ENCODE measurements at regions not wholly inside any gene's neighbourhood (a gene's known extent, or its start where the extent isn't known, plus 50 kb on each side); places are given as distances from the start of the nearest gene placed in this dataset.

GRCh38 chr3:177833332-177833731 lies 636.0 kb upstream of the TBL1XR1 start:
- no peak overlapping the region for H3K4me3 ChIP-seq
- no peaks in the 10 kb centered on the region for H3K27me3 ChIP-seq (ENCODE audit: insufficient read depth, low read depth)
- 0 out of 2 replicates have a peak, but pooled peaks cover 7% of the 10 kb centered on the region for H3K9me3 ChIP-seq (ENCODE audit: insufficient read depth, low read depth)
- H3K36me3 ChIP-seq (ENCODE audit: low read depth): peaks cover 6% of the 10 kb centered on the region; the same call in 1 of the 2 replicates
- POLR2A ChIA-PET (ENCODE audit: unreplicated experiment): interaction anchor here (0.7 kb wide), 1 partner anchor 168 kb away, joined by 3 read pairs; no protein-coding TSS in a partner anchor
- BruUV-seq (replicated peaks): no TSS peak
- no peak for TF ChIP-seq EZH2 (IDR thresholded peaks at IDR 0.05; ENCODE audit: low read depth)
- TF ChIP-seq CTCF (conservative IDR thresholded peaks at IDR 0.05): no peak
- H4K20me1 ChIP-seq (ENCODE audit: insufficient read depth): no peaks in the 10 kb centered on the region
- no peak for DNase-seq
- no peak overlapping the region for H3K27ac ChIP-seq
- H3K79me2 ChIP-seq (ENCODE audit: low read depth): no peaks in the 10 kb centered on the region
- H3K4me2 ChIP-seq: no peak overlapping the region
- H3F3A ChIP-seq (ENCODE audit: insufficient read depth, low read depth): peaks cover 16% of the 10 kb centered on the region; the same call in 1 of the 2 replicates
- CTCF ChIA-PET: no interaction called here
- intact Hi-C loops (cut with micrococcal nuclease; ENCODE audit: unreplicated experiment): no loop called here
- peaks cover 36% of the 10 kb centered on the region for H3K4me1 ChIP-seq (replicated peaks; ENCODE audit: insufficient read depth)
- H3K9me2 ChIP-seq (ENCODE audit: insufficient read depth): no peaks in the 10 kb centered on the region
- H2AFZ ChIP-seq: no peak overlapping the region

GRCh38 chr3:177835008-177835407 lies 637.7 kb upstream of the TBL1XR1 start:
- H3K27me3 ChIP-seq (ENCODE audit: insufficient read depth, low read depth): no peaks in the 10 kb centered on the region
- 0 out of 2 replicates have a peak, but pooled peaks cover 7% of the 10 kb centered on the region for H3K9me3 ChIP-seq (ENCODE audit: insufficient read depth, low read depth)
- intact Hi-C loops (cut with micrococcal nuclease; ENCODE audit: unreplicated experiment): no loop called here
- H3K4me2 ChIP-seq: no peak overlapping the region; the same call in 1 of the 2 replicates
- no peak overlapping the region for H3K4me3 ChIP-seq
- H3K27ac ChIP-seq: peak overlapping the region; percentile 18; the same call in 1 of the 2 replicates
- no peak overlapping the region for H2AFZ ChIP-seq
- POLR2A ChIA-PET (ENCODE audit: unreplicated experiment): no interaction called here
- peaks cover 31% of the 10 kb centered on the region for H3K4me1 ChIP-seq (replicated peaks; ENCODE audit: insufficient read depth)
- no peaks in the 10 kb centered on the region for H3K79me2 ChIP-seq (ENCODE audit: low read depth)
- no TSS peak for BruUV-seq (replicated peaks)
- H4K20me1 ChIP-seq (ENCODE audit: insufficient read depth): no peaks in the 10 kb centered on the region
- DNase-seq: peak; percentile 25 to 43
- CTCF ChIA-PET: no interaction called here
- no peaks in the 10 kb centered on the region for H3K9me2 ChIP-seq (ENCODE audit: insufficient read depth)
- TF ChIP-seq CTCF (conservative IDR thresholded peaks at IDR 0.05): no peak
- TF ChIP-seq EZH2 (IDR thresholded peaks at IDR 0.05; ENCODE audit: low read depth): no peak
- H3F3A ChIP-seq (ENCODE audit: insufficient read depth, low read depth): peaks cover 15% of the 10 kb centered on the region; the same call in 1 of the 2 replicates
- peaks cover 6% of the 10 kb centered on the region; the same call in 1 of the 2 replicates for H3K36me3 ChIP-seq (ENCODE audit: low read depth)

- intact Hi-C loops (cut with micrococcal nuclease; ENCODE audit: unreplicated experiment): no loop called here
- Histone ChIP-seq H3K9me3 (ENCODE audit: insufficient read depth, low read depth) (0 out of 2 replicates have a peak, but pooled peaks cover 7% of the 10 kb centered on the region), H3K36me3 (ENCODE audit: low read depth) (peaks cover 6% of the 10 kb centered on the region; the same call in 1 of the 2 replicates), H3K4me1 (replicated peaks; ENCODE audit: insufficient read depth) (peaks cover 22% of the 10 kb centered on the region), H3K4me2 (no peak overlapping the region), H3K27ac (no peak overlapping the region), H4K20me1 (ENCODE audit: insufficient read depth) (no peaks in the 10 kb centered on the region), H3K79me2 (ENCODE audit: low read depth) (no peaks in the 10 kb centered on the region), H3F3A (ENCODE audit: insufficient read depth, low read depth) (peaks cover 9% of the 10 kb centered on the region; the same call in 1 of the 2 replicates), H3K4me3 (no peak overlapping the region), H3K9me2 (ENCODE audit: insufficient read depth) (no peaks in the 10 kb centered on the region), H3K27me3 (ENCODE audit: insufficient read depth, low read depth) (no peaks in the 10 kb centered on the region), H2AFZ (no peak overlapping the region)
- BruUV-seq (replicated peaks): no TSS peak
- ChIA-PET POLR2A (ENCODE audit: unreplicated experiment) (no interaction called here), CTCF (no interaction called here)
- TF ChIP-seq CTCF (conservative IDR thresholded peaks at IDR 0.05) (no peak), EZH2 (IDR thresholded peaks at IDR 0.05; ENCODE audit: low read depth) (no peak)
- no peak for DNase-seq
Measured at GRCh38 chr3:177835917-177836316, 638.6 kb upstream of the TBL1XR1 start.

All from PC-9 (cell line).